CD4-positive, alpha-beta T cell treated with Interleukin-15 for 1 hour (primary cell): ENCODE measurements at regions not wholly inside any gene's neighbourhood (a gene's known extent, or its start where the extent isn't known, plus 50 kb on each side); places are given as distances from the start of the nearest gene placed in this dataset.

ENCODE experiments used
- DNase-seq: peaks from one replicate; pipeline ENCODE4 v3.0.0-alpha.2; 2020

DNA sequence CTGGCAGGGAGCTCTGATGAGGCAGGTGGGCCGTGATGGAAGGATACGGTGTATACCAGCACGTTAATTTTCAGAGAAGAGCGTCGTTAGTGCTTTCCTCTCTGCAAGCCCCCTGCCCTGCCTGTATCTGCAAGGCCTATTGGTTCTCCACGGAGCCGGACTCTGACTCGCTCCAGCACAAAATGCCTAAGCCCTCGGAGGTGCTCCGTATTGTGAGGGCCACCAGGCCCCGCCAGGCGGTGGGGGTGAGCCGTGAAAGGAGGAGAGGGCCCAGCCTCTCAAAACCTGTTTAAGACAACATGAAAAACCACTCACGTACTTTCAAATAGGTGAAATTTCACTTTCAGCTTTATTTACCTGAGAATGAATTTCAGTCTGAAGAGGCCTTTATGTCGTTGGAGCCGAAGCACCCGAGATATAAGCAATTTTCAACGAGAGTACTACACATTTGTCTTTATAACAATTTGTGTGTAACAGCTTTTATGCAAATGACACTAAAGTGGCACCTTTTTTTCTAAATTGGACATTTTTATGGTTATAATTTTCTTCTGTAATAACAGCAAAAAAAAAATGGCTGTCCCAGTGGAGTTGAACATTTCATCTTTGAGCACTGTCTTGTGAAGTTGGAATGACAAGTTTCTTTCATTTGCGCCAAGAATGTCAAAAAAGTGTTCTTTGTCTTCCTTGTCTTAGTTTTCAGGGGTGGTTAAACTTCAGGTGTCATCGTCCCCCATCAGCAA lies 749.5 kb downstream of the VRK1 start:
- DNase-seq = no peak

- DNase-seq = no peak
These were observed 753.3 kb downstream of the VRK1 start for GRCh38 chr14:97550463-97550862.

DNA sequence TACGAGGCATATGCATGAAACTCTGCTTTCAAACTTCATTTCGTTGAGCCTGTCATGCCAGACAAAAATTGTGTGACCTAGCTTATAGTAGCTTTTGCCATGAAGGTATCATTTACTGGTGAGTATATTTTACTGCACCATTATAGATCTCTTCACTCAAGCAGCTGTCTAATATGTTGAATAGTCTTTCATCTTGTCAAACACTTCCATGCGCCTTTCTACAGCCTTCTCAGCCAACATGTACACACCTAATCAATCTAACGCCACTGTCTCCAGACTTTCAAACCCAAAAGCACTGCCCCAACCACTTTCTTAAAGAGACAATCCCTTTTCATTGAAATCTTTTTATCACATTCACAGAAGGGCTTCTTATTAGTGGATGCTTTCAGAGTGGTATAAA lies 757.4 kb downstream of the VRK1 start:
- no peak for DNase-seq

GRCh38 chr14:97564334-97564733 lies 767.2 kb downstream of the VRK1 start:
- no peak for DNase-seq

- DNase-seq = no peak
These were observed 774.0 kb downstream of the VRK1 start for GRCh38 chr14:97571201-97571600.

- DNase-seq = peak; percentile 21
These were observed 774.8 kb downstream of the VRK1 start for GRCh38 chr14:97571866-97572555.

DNA sequence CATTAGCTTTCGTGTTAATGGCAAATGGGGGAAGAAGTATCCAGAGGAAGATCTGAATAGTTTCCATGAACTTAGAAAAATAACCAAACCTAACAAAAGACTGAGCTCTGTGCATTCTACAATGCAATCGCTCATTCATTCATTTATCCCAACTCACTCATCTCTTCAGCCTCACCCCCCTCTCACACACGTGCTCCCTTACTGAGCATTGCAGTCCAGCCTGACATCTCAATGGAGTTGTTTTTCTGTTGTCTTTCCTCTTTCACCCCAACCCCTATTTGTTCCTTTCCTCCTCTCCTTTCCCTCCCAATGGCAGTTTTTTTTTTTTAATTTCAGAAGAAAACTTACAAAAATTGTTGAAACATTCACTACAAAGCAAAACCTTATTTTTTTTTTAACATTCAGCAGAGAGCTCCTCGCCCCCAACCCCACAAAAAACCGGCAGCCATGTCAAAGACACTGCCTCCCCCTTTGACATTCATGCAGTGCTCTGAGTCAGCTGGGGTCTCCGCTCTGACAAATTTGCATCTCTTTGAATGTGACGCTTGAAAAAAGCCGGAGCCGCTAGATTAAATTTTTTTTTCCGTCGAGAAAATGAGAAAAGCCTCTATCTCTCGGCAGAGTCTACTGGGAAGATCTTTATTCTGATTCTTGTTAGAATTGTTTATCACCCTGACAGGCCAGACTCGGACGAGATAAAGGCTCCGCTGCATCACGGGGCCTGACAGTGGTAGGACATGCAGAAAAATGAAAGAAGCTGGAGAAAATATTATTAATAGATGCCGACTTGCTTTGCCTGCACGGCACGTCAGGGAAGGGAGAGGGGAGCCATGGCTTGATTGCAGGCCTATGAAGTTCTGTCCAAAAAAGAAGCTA lies 775.6 kb downstream of the VRK1 start:
- no peak for DNase-seq

- DNase-seq = no peak
These were observed 778.5 kb downstream of the VRK1 start for GRCh38 chr14:97575677-97576076.

GRCh38 chr14:97578982-97579548 lies 781.9 kb downstream of the VRK1 start:
- DNase-seq = no peak

DNA sequence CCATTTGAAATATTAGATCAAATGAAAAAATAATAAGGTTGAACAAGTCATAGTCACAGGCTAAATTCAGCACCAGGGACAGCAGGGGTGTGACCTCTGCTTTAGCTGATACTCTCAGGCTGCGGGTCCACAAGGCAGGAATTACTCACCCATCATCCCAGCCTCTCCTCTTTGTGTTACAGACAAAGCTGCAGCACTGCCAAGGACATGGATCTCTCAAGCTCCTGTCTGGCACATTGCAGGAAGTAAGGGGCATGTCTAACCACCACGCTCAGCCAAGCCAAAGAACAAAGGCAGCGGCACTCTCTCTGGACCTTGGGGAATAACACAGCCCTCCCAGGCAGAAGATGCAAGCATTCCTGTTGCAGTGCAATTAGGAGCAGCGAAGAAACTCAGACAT lies 783.8 kb downstream of the VRK1 start:
- DNase-seq = no peak

- no peak for DNase-seq
These were observed 784.8 kb downstream of the VRK1 start for GRCh38 chr14:97582022-97582421.

DNA sequence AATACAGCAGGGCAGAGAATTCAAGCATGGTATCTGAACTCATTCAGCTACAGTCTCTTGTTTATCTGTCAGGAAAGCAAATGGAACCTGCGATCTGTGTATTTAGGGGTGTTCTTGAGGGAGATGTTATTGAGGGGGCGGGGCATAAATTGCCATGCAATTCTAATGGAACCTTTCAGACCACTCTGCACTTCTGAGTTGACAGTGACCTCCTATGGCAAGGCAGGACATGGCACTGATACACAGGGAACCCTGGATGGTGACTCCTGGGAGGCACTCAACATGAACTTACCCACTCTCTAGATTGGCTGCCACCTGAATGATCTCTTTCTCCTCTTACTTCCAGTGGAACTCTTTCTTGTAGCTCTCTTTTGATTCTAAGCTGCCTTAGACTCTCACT lies 787.3 kb downstream of the VRK1 start:
- DNase-seq = no peak

- DNase-seq = no peak
These were observed 795.3 kb downstream of the VRK1 start for GRCh38 chr14:97592341-97592980.

DNA sequence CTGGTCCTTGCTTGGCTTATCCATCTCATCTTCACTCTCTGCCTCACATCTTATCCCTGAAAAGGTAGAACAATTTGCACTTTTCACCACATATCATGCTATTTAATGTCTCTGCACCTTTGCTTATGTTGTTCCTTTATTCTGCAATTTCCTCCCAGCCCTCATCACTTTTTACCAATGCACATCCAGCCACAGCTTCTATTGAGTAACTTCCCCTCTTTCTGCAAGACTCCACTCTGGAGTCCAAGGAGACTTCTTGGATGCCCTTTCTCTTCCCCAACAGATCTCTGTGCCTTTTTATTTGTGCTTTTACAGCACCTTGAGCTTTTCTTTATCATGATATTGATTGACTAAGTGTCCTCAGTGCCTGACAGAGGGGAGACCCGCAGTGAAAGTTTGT lies 797.1 kb downstream of the VRK1 start:
- no peak for DNase-seq

- DNase-seq = peak; percentile 82
These were observed 805.4 kb downstream of the VRK1 start for GRCh38 chr14:97602438-97603117.

DNA sequence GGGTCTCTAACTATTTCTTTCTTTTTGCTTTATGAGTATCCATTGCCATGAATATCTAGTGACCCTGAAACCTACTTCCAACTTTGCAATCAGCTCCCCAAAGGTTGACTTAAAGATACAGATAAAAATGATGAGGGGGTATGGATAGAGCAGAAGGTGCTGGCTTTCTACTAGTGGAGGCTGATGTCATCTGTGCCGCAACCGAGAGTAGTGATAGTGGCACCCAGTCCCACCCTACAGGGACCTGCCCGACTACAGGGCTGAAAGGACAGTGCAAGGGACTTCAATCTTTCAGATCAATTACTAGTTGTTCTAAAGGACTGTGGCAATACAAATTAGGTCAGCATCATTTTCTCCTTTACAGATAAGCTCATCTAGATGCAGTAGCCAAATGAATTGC lies 806.0 kb downstream of the VRK1 start:
- DNase-seq = peak; percentile 34

DNA sequence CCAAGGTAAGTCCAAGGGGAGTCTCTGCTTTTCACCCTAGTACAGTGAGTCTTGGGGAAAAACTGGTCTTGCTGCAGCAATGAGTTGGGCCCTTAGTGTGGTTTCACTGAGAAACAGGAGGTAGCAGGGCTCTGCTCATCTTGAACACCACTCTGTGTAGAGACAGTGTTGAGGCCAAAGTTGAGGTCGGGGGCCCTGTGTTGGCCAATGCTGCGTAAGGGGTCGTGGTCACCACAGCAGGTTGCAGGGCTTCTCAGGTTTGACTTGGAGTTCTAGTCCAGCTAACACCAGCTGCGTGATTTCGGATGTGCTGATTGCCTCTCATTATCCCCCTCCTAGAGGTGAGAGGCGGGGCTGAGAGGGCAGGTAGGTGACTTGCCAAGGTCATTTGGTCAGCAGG lies 807.5 kb downstream of the VRK1 start:
- DNase-seq = no peak

- no peak for DNase-seq
These were observed 821.2 kb downstream of the VRK1 start for GRCh38 chr14:97618401-97618800.

DNA sequence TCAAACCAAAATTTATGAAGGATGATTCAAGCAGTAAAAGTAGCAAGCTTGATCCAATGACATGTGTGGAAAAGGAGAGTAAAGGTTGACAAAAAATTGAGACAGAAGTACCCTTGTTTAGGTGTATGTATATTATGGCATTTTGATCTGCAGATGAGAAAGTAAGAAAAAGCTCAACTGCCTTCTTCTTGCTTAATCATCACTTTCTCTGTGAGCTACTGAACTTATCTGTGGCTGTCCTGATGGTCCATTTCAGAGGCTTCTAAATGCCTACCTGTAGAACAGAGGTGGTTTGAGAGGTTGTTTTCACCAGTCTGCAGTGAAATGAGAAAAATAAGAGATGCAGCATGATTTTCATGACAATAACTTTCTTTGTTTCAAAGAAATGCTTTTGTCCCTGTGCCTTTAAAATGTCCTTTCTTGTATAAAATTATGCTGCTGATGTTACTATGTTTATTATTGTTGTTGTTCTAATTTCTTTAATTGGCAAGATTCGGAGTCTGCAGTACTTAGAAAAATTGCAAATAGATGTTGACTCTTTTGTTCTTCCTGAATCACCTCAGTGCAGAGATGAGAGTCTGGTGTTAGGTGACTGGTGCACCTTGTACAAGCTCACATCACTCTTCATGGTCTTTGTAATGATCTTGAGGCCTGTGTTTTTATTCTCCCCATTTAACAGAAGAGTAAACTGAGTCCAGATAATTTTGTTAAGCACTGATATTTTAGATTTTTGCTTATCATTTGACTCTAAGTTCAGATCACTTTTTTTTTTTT lies 821.9 kb downstream of the VRK1 start:
- DNase-seq = no peak

DNA sequence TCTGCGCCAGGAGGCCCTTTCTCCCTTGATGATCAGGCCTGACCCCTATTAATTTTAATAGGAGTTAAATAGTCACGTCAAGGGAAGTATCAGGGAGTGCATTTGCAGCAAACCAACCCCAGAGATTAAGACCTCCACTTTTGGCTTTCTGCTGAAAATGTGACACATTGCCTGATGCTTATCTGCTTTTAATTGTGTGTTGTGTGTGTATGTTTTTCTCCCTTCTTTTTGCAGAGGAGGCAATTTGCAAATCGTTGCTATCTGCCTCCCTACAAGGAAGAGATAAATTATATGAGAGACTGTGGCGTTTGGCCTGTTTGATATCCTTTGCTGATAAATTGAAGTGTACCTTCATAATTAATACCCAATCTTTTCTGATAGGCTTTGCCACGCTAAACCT lies 822.9 kb downstream of the VRK1 start:
- DNase-seq = no peak

DNA sequence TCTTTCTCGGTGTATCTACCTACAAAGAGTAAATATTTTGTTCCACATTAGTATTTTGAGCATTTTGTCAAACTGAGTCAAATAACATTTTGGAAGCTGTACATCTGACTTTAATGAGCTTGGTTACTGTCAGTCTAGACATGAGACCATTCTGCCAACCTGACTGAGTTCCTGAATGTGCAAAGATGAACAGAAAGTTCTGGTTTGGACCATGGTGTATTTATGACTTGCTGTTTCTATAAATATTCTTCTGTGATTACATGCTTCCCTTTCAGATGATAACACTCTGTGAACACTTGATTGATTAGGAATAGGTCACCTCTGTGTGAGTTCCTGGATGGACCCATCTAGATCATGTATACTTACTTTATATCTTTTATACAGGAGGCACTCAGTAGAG lies 827.8 kb downstream of the VRK1 start:
- no peak for DNase-seq
